ENCODE measurements at regions not wholly inside any gene's neighbourhood (a gene's known extent, or its start where the extent isn't known, plus 50 kb on each side); places are given as distances from the start of the nearest gene placed in this dataset.

DNA sequence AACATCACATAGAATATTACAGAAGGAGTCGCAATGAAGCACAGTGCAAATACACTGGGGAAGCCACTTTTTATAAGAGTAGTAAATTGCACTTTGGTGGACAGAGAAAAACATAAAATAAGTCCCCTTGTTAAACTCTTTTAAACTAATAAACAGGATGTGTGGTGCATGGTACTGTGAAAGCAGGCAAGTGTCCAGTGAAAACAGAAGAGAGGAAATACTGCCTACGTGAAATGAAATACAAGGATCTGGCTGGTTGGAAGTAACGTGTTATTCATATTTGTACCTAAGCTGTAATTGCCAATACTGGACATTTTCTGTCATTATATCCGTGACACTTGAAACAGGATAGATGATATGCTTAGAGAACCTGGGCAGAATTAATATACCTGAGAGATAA is 191.9 kb upstream of the SLC27A6 start:
- TF ChIP-seq POLR2AphosphoS5 (IDR thresholded peaks at IDR 0.05; ENCODE audit: borderline replicate concordance, low read depth, low read length): no peak
- no peak for TF ChIP-seq EZH2 (IDR thresholded peaks at IDR 0.05)
- no peak for TF ChIP-seq FOXP2 (optimal IDR thresholded peaks at IDR 0.05; ENCODE audit: control extremely low read depth, extremely low read length, insufficient read depth)

Data from SK-N-MC (cell line).